Vagina (tissue), 2 donors: ENCODE measurements at regions not wholly inside any gene's neighbourhood (a gene's known extent, or its start where the extent isn't known, plus 50 kb on each side); places are given as distances from the start of the nearest gene placed in this dataset.

ENCODE experiments used
- POLR2A ChIP-seq, 2 donors: fragments of 450-650 bp; IDR thresholded peaks; one replicate each; pipeline ENCODE4 v1.6.1; 2017; ENCODE audit warnings: antibody characterized with exemption in 2 of 2, mild to moderate bottlenecking in 2 of 2, moderate library complexity in 2 of 2
- POLR2AphosphoS5 ChIP-seq, 2 donors: sonication (generic); formaldehyde crosslinking; IDR thresholded peaks; one replicate each; pipeline ENCODE4 v1.9.0; 2017; ENCODE audit warnings: antibody characterized with exemption in 2 of 2, mild to moderate bottlenecking in 2 of 2, low read depth in 1 of 2; ENCODE audit not compliant: insufficient read depth in 1 of 2
- TF ChIP-seq, protein P1 (sequence below), 3 experiments: fragments of 450-650 bp in 2 of 3; fragments of 200-600 bp in 1 of 3; sonication (generic) in 1 of 3; IDR thresholded peaks; one replicate each; pipeline ENCODE4 v1.5.1; 2017 to 2019; ENCODE audit warnings: antibody characterized with exemption in 3 of 3, mild to moderate bottlenecking in 2 of 3, moderate library complexity in 2 of 3

GRCh38 chr7:156347132-156347531 lies 293.4 kb upstream of the RNF32 start:
- TF ChIP-seq, protein P1, sequence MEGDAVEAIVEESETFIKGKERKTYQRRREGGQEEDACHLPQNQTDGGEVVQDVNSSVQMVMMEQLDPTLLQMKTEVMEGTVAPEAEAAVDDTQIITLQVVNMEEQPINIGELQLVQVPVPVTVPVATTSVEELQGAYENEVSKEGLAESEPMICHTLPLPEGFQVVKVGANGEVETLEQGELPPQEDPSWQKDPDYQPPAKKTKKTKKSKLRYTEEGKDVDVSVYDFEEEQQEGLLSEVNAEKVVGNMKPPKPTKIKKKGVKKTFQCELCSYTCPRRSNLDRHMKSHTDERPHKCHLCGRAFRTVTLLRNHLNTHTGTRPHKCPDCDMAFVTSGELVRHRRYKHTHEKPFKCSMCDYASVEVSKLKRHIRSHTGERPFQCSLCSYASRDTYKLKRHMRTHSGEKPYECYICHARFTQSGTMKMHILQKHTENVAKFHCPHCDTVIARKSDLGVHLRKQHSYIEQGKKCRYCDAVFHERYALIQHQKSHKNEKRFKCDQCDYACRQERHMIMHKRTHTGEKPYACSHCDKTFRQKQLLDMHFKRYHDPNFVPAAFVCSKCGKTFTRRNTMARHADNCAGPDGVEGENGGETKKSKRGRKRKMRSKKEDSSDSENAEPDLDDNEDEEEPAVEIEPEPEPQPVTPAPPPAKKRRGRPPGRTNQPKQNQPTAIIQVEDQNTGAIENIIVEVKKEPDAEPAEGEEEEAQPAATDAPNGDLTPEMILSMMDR (IDR thresholded peaks at IDR 0.05) = no peak
- no peak for TF ChIP-seq POLR2A (IDR thresholded peaks at IDR 0.05)
- TF ChIP-seq POLR2AphosphoS5 (IDR thresholded peaks at IDR 0.05; ENCODE audit: insufficient read depth in 1 of 2, low read depth in 1 of 2) = no peak
